Adrenal gland (tissue), 9 donors: ENCODE measurements at regions not wholly inside any gene's neighbourhood (a gene's known extent, or its start where the extent isn't known, plus 50 kb on each side); places are given as distances from the start of the nearest gene placed in this dataset.
A peak's percentile ranks its signal among the peaks of the same experiment; 100 is the strongest.
"Not testable (repeated sequence)": the region's sequence is repeated elsewhere in the genome, so short reads cannot be mapped to it uniquely, and the experiment has no call there.

Source experiments
- DNase-seq, 7 donors: peaks; one replicate each; pipeline ENCODE4 v3.0.0-alpha.2; 2019 to 2020
- H3K27ac ChIP-seq, 5 donors: fragments of 200-600 bp; sonication (generic) in 4 of 5; 1 replicate in 3 of 5; 2 replicates in 2 of 5; pipeline versions ENCODE4 v1.5.1 to v1.8.0; 2016 to 2020; ENCODE audit warnings: mild to moderate bottlenecking in 1 of 5
- H3K27me3 ChIP-seq: fragments of 200-600 bp; 2 replicates; pipeline ENCODE4 v1.8.0; 2021
- H3K36me3 ChIP-seq, 2 donors: fragments of 200-600 bp; replicated peaks in 1 of 2; 1 replicate in 1 of 2; 2 replicates in 1 of 2; pipeline versions ENCODE4 v1.5.1 to v1.8.0; 2018 to 2022
- H3K4me1 ChIP-seq, 2 donors: fragments of 200-600 bp; replicated peaks in 1 of 2; 1 replicate in 1 of 2; 2 replicates in 1 of 2; pipeline versions ENCODE4 v1.5.1 to v1.8.0; 2018 to 2021
- H3K4me3 ChIP-seq, 4 donors: fragments of 200-600 bp; sonication (generic) in 3 of 4; one replicate each; pipeline ENCODE4 v1.5.1; 2016 to 2018
- H3K9me3 ChIP-seq, 3 donors: fragments of 200-600 bp; sonication (generic) in 1 of 3; replicated peaks in 1 of 3; 1 replicate in 2 of 3; 2 replicates in 1 of 3; pipeline versions ENCODE4 v1.5.1 to v1.8.0; 2016 to 2021
- POLR2A ChIP-seq, 2 donors: fragments of 450-650 bp; IDR thresholded peaks; one replicate each; pipeline ENCODE4 v1.6.1; 2017; ENCODE audit warnings: antibody characterized with exemption in 2 of 2, mild to moderate bottlenecking in 2 of 2, moderate library complexity in 1 of 2
- WGBS, 4 donors: extraction: QIAGEN DNeasy Blood & Tissue Kit in 2 of 4; methylation state at CpG; one replicate each; pipeline versions ENCODE4 v1.1.5 to v1.1.7; 2013 to 2017; 5-methylcytosine and 5-hydroxymethylcytosine counted together
- intact Hi-C, 2 donors: fragments of 100-400 bp; cut with DNase I; formaldehyde crosslinking; loops; one replicate each; pipeline versions ENCODE4 v1.14.1 to v1.15.0; 2022 to 2023
- TF ChIP-seq, protein P1 (sequence below), 6 experiments: fragments of 450-650 bp in 4 of 6; fragments of 200-600 bp in 2 of 6; sonication (generic) in 1 of 6; IDR thresholded peaks; 1 replicate in 5 of 6; 2 replicates in 1 of 6; pipeline versions ENCODE4 v1.5.1 to v1.8.0; 2016 to 2021; ENCODE audit warnings: antibody characterized with exemption in 6 of 6, mild to moderate bottlenecking in 2 of 6, moderate library complexity in 1 of 6
- donor health status: healthy with polysubstance abuse.
- donor health status: Bipolar disorder and iron deficiency.
- donor health status: DM: yes; HTN: yes; CAD: no.
- donor health status: DM: no; HTN: no; CAD: no.
- donor health status: DM: no; HTN: no; CAD: no.

DNA sequence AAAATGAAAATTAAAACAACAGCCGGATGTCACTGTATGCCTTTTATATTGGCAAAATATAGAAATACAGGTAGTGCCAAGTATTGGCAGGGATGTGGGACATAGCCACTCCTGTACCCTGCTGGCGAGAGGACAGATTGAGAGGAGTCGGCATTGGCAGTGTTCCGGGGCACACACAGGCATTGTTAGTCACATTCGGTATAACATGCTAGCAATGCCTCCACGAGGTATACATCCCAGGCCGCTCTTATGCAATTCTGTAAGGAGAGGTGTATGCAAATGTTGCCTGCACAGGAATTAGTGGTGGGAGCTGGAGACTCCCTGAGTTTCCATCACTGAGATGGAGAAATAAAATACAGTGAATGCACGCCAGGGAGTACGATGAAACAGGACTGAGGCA lies 99.4 kb upstream of the DLG1 start:
- H3K9me3 ChIP-seq: no peaks in the 10 kb centered on the region
- no peaks in the 10 kb centered on the region for H3K36me3 ChIP-seq
- intact Hi-C loops: no loop called here
- TF ChIP-seq, protein P1, sequence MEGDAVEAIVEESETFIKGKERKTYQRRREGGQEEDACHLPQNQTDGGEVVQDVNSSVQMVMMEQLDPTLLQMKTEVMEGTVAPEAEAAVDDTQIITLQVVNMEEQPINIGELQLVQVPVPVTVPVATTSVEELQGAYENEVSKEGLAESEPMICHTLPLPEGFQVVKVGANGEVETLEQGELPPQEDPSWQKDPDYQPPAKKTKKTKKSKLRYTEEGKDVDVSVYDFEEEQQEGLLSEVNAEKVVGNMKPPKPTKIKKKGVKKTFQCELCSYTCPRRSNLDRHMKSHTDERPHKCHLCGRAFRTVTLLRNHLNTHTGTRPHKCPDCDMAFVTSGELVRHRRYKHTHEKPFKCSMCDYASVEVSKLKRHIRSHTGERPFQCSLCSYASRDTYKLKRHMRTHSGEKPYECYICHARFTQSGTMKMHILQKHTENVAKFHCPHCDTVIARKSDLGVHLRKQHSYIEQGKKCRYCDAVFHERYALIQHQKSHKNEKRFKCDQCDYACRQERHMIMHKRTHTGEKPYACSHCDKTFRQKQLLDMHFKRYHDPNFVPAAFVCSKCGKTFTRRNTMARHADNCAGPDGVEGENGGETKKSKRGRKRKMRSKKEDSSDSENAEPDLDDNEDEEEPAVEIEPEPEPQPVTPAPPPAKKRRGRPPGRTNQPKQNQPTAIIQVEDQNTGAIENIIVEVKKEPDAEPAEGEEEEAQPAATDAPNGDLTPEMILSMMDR (IDR thresholded peaks at IDR 0.05): no peak
- TF ChIP-seq POLR2A (IDR thresholded peaks at IDR 0.05): no peak
- WGBS, 4 donors: 89 to 95% (median 93%) methylated on average over 9 of the region's 9 CpGs
- no peak for DNase-seq
- no peak overlapping the region for H3K4me3 ChIP-seq
- H3K27ac ChIP-seq: no peak overlapping the region
- no peaks in the 10 kb centered on the region for H3K4me1 ChIP-seq
- H3K27me3 ChIP-seq: no peaks in the 10 kb centered on the region

GRCh38 chr3:197394464-197395321 lies 96.3 kb upstream of the DLG1 start:
- Histone ChIP-seq H3K4me3 (no peak overlapping the region), H3K36me3 (no peaks in the 10 kb centered on the region), H3K4me1 (no peaks in the 10 kb centered on the region), H3K27ac (no peak overlapping the region), H3K9me3 (no peaks in the 10 kb centered on the region), H3K27me3 (no peaks in the 10 kb centered on the region)
- WGBS, 4 donors: 76 to 84% (median 79%) methylated on average over 24 to 25 of the region's 25 CpGs
- intact Hi-C loops: no loop called here
- DNase-seq: peak in 3 of 7 donors; percentile 16 to 35 (median 20)
- TF ChIP-seq, protein P1 (IDR thresholded peaks at IDR 0.05): no peak
- no peak for TF ChIP-seq POLR2A (IDR thresholded peaks at IDR 0.05)

GRCh38 chr3:197394126-197394463 lies 95.7 kb upstream of the DLG1 start:
- H3K27me3 ChIP-seq, intact Hi-C loops, H3K4me1 ChIP-seq, H3K4me3 ChIP-seq, DNase-seq, H3K9me3 ChIP-seq, H3K27ac ChIP-seq, H3K36me3 ChIP-seq: not testable (repeated sequence)
- 94 to 95% (median 94%) methylated on average over 8 of the region's 8 CpGs for WGBS, 4 donors

- TF ChIP-seq, protein P1 (IDR thresholded peaks at IDR 0.05): no peak
- no peak for TF ChIP-seq POLR2A (IDR thresholded peaks at IDR 0.05)
- H3K27me3 ChIP-seq: no peaks in the 10 kb centered on the region
- H3K4me3 ChIP-seq: no peak overlapping the region
- no peaks in the 10 kb centered on the region for H3K36me3 ChIP-seq
- no peak overlapping the region for H3K27ac ChIP-seq
- intact Hi-C loops: no loop called here
- no peaks in the 10 kb centered on the region for H3K9me3 ChIP-seq
- no peak for DNase-seq
- H3K4me1 ChIP-seq: no peaks in the 10 kb centered on the region
- 90 to 94% (median 93%) methylated on average over 3 to 4 of the region's 4 CpGs for WGBS, 4 donors
Measured at GRCh38 chr3:197393711-197394110, 95.3 kb upstream of the DLG1 start.

GRCh38 chr3:197392961-197393360 lies 94.5 kb upstream of the DLG1 start:
- 54 to 61% (median 59%) methylated on average over 3 of the region's 3 CpGs for WGBS, 4 donors
- intact Hi-C loops: no loop called here
- no peak for DNase-seq

More at GRCh38 chr3:197392961-197393360, 94.5 kb upstream of the DLG1 start:
- TF ChIP-seq POLR2A (IDR thresholded peaks at IDR 0.05): no peak
- TF ChIP-seq, protein P1 (IDR thresholded peaks at IDR 0.05): no peak
- Histone ChIP-seq H3K27ac (no peak overlapping the region), H3K9me3 (no peaks in the 10 kb centered on the region), H3K4me1 (no peaks in the 10 kb centered on the region), H3K36me3 (no peaks in the 10 kb centered on the region), H3K4me3 (no peak overlapping the region), H3K27me3 (no peaks in the 10 kb centered on the region)
